IPS-15b (cell line): ENCODE measurements at regions not wholly inside any gene's neighbourhood (a gene's known extent, or its start where the extent isn't known, plus 50 kb on each side); places are given as distances from the start of the nearest gene placed in this dataset.
"Not testable (repeated sequence)": the region's sequence is repeated elsewhere in the genome, so short reads cannot be mapped to it uniquely, and the experiment has no call there.

Source experiments
- H3K27me3 ChIP-seq: one replicate; pipeline ENCODE4 v1.6.1; 2013; ENCODE audit warnings: low read length; ENCODE audit not compliant: control insufficient read depth, insufficient read depth
- H3K36me3 ChIP-seq: one replicate; pipeline ENCODE4 v1.6.1; 2013; ENCODE audit warnings: low read length; ENCODE audit not compliant: control insufficient read depth, insufficient read depth
- H3K4me1 ChIP-seq: one replicate; pipeline ENCODE4 v1.6.1; 2013; ENCODE audit warnings: mild to moderate bottlenecking, low read length; ENCODE audit not compliant: control insufficient read depth, insufficient read depth
- H3K4me3 ChIP-seq: one replicate; pipeline ENCODE4 v1.5.1; 2013; ENCODE audit warnings: low read depth, low read length
- H3K9ac ChIP-seq: one replicate; pipeline ENCODE4 v1.6.1; 2013; ENCODE audit warnings: low read depth, mild to moderate bottlenecking, low read length
- H3K9me3 ChIP-seq: one replicate; pipeline ENCODE4 v1.6.1; 2013; ENCODE audit warnings: mild to moderate bottlenecking, low read length; ENCODE audit not compliant: control insufficient read depth, insufficient read depth

DNA sequence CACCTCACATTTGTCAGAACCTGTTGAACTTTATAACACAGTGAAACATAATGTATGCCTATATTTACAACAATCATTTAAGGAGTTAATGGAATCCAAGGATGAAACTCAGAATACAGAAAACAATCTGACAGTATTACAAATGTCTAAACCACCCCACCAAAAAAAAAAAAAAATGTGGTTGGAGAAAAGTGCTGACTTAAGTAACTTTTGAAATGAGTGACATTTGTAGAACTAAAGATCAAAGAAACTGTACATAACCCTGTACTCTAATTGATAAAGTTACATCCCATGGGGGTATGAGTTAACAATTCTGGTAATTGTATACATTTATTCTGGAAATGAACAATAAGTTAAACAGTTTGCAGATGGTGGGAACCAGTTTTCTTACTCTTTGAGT is 372.1 kb upstream of the TMEFF2 start:
- Histone ChIP-seq H3K9ac (no peak overlapping the region), H3K4me1 (no peaks in the 10 kb centered on the region), H3K27me3 (no peaks in the 10 kb centered on the region), H3K9me3 (no peaks in the 10 kb centered on the region), H3K36me3 (no peaks in the 10 kb centered on the region), H3K4me3 (no peak overlapping the region)

DNA sequence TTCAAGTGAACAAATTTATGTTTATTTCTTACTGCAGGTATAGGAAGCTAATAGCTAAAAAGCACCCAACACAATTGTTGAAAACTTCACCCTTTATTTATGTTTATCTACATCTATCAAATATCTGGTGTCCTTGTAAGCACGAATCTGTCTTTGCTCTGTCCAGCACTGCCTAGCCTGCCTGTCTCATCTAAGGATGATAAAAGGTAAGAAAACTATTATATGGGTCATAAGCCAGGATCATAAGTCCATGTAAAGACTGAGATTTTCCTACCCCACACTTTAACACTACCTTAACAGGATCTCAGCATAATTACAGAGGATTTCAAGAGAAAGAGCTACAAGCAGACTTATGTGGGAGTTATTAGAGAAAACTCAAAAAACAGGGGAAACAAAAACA is 365.6 kb upstream of the TMEFF2 start:
- Histone ChIP-seq H3K36me3 (no peaks in the 10 kb centered on the region), H3K4me1 (no peaks in the 10 kb centered on the region), H3K9ac (no peak overlapping the region), H3K4me3 (no peak overlapping the region), H3K9me3 (no peaks in the 10 kb centered on the region), H3K27me3 (no peaks in the 10 kb centered on the region)

GRCh38 chr2:192559587-192559986 is 364.9 kb upstream of the TMEFF2 start:
- no peaks in the 10 kb centered on the region for H3K9me3 ChIP-seq
- H3K9ac ChIP-seq: no peak overlapping the region
- H3K36me3 ChIP-seq: no peaks in the 10 kb centered on the region
- H3K27me3 ChIP-seq: no peaks in the 10 kb centered on the region
- H3K4me3 ChIP-seq: no peak overlapping the region
- no peaks in the 10 kb centered on the region for H3K4me1 ChIP-seq

GRCh38 chr2:192558637-192559036 is 363.9 kb upstream of the TMEFF2 start:
- no peak overlapping the region for H3K4me3 ChIP-seq
- no peaks in the 10 kb centered on the region for H3K27me3 ChIP-seq

GRCh38 chr2:192555740-192556139 is 361.0 kb upstream of the TMEFF2 start:
- Histone ChIP-seq H3K4me3 (no peak overlapping the region), H3K9ac (no peak overlapping the region), H3K4me1 (no peaks in the 10 kb centered on the region), H3K9me3 (no peaks in the 10 kb centered on the region), H3K27me3 (no peaks in the 10 kb centered on the region), H3K36me3 (no peaks in the 10 kb centered on the region)

More at GRCh38 chr2:192558637-192559036, 363.9 kb upstream of the TMEFF2 start:
- Histone ChIP-seq H3K9me3 (no peaks in the 10 kb centered on the region), H3K9ac (no peak overlapping the region), H3K4me1 (no peaks in the 10 kb centered on the region), H3K36me3 (no peaks in the 10 kb centered on the region)

DNA sequence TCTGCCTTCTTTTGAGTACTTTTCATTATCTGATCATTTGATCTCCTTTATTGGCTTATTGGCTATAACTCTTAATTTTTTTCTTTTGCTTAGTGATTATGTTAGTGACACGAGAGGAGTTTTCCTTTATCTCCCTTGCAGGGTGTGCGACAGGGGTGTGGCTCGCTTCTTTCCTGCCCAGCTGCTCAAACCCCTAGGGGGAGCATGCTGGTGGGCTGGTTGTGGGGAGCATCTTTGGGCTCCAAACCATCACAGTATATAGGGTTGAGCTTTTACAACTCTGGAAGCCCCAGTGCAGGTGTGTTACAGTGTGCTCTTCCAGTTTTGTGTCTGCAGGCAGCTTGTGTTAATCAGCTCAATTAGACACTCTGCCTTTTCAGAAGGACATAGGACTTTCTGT is 357.0 kb upstream of the TMEFF2 start:
- Histone ChIP-seq H3K9me3 (no peaks in the 10 kb centered on the region), H3K4me3 (no peak overlapping the region), H3K27me3 (no peaks in the 10 kb centered on the region), H3K4me1 (no peaks in the 10 kb centered on the region), H3K9ac (no peak overlapping the region), H3K36me3 (no peaks in the 10 kb centered on the region)

- no peaks in the 10 kb centered on the region for H3K27me3 ChIP-seq
- H3K9me3 ChIP-seq: no peaks in the 10 kb centered on the region
- H3K9ac ChIP-seq: no peak overlapping the region
- no peak overlapping the region for H3K4me3 ChIP-seq
- H3K36me3 ChIP-seq: no peaks in the 10 kb centered on the region
- peaks cover 5% of the 10 kb centered on the region for H3K4me1 ChIP-seq
These were observed 351.8 kb upstream of the TMEFF2 start for GRCh38 chr2:192546565-192546964.

DNA sequence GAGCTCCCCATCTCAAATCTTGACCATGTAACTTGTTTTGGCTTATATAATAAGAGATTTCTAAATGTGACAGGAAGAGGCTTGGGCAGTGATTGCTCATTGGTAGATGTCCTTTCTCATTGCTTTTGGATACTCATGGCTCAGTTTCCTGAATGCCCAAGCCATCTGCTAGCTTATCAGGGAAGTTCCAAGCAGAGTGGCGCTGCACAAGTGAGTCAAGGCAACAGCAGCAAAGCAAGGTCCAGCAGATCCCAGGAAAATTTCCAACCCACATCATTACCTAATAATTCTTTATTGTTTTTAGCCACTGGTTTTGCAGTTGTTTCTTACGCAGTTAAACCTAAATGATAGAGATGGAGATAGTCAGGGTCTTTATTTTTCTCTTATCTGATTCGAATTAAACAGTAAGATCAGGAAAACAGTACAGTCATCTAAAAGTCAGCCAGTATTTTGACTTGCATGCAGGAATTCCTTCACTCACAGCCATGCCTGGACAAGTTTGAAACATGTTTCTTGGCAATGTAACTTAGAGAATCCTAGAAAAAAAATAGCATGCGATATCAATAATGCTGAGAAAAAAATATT is 349.7 kb upstream of the TMEFF2 start:
- Histone ChIP-seq H3K9me3 (no peaks in the 10 kb centered on the region), H3K4me1 (peaks cover 5% of the 10 kb centered on the region), H3K4me3 (no peak overlapping the region)

GRCh38 chr2:192542148-192543066 is 347.7 kb upstream of the TMEFF2 start:
- H3K4me3 ChIP-seq, H3K9ac ChIP-seq, H3K27me3 ChIP-seq, H3K4me1 ChIP-seq, H3K9me3 ChIP-seq, H3K36me3 ChIP-seq: not testable (repeated sequence)

More for the DNA sequence above, 349.7 kb upstream of the TMEFF2 start:
- Histone ChIP-seq H3K9ac (no peak overlapping the region), H3K36me3 (no peaks in the 10 kb centered on the region), H3K27me3 (no peaks in the 10 kb centered on the region)

DNA sequence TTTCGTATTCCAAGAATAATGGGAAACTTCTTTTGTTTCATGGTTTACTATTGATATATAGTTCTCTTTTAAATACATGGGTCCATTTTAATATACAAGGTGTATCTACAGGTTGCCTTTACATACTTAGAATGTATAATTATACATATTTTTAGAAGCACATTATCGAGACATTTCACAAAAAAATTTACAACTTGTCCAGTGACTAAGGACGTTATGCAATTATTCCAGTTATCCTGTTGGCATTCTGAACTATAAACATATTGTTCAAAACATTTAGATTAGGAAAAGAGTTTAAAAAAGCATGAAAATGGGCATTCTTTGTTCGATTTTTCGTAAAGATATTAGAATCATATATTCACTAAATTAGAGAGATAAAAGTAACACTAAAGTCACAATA is 344.6 kb upstream of the TMEFF2 start:
- H3K9me3 ChIP-seq: no peaks in the 10 kb centered on the region
- no peak overlapping the region for H3K4me3 ChIP-seq
- no peaks in the 10 kb centered on the region for H3K36me3 ChIP-seq
- peaks cover 5% of the 10 kb centered on the region for H3K4me1 ChIP-seq
- no peaks in the 10 kb centered on the region for H3K27me3 ChIP-seq
- H3K9ac ChIP-seq: no peak overlapping the region

DNA sequence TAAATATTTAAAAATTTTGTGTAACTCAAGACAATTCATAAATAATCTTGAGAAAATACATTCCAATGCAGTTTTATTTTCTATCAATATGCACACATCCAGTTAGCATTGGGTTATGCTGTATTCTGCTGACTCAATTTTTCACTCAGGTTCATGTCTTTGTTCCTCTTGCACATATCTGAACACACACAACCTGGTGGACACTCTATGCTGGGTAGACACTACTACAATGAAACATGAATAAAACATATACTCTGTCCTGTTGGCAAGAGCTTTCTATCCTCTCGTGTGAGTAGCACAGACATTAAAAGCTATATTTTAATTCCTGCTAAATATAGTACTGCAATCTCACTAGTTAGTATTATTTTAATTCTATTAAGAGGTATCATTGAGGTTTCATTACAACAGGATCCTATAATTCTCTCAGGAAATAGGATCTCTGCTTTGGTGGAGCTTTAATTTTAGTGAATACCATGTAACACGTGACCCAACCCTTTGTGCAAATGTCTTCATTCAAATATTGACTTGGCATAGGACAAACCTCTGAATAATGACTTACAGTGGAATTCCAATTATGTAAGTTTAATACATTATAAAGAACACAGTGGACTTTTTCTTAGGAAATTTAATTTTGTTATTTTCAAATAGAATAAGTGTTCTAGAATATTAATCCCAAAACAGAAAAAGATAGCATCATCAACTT is 342.3 kb upstream of the TMEFF2 start:
- Histone ChIP-seq H3K4me1 (no peaks in the 10 kb centered on the region), H3K36me3 (no peaks in the 10 kb centered on the region), H3K27me3 (no peaks in the 10 kb centered on the region), H3K9ac (no peak overlapping the region), H3K4me3 (no peak overlapping the region), H3K9me3 (no peaks in the 10 kb centered on the region)
